Transverse colon (tissue), 4 donors: ENCODE measurements at regions not wholly inside any gene's neighbourhood (a gene's known extent, or its start where the extent isn't known, plus 50 kb on each side); places are given as distances from the start of the nearest gene placed in this dataset.
"Not testable (repeated sequence)": the region's sequence is repeated elsewhere in the genome, so short reads cannot be mapped to it uniquely, and the experiment has no call there.

Experiments used
- POLR2A ChIP-seq: fragments of 450-650 bp; IDR thresholded peaks from one replicate; pipeline ENCODE4 v1.6.1; 2016; ENCODE audit warnings: antibody characterized with exemption, mild to moderate bottlenecking, moderate library complexity
- POLR2AphosphoS5 ChIP-seq, 3 donors: sonication (generic); formaldehyde crosslinking; IDR thresholded peaks; one replicate each; pipeline ENCODE4 v1.6.1; 2016; ENCODE audit warnings: antibody characterized with exemption in 3 of 3
- TF ChIP-seq, protein P1 (sequence below), 5 experiments: fragments of 200-600 bp in 3 of 5; fragments of 450-650 bp in 2 of 5; sonication (generic) in 3 of 5; IDR thresholded peaks; 1 replicate in 2 of 5; 2 replicates in 3 of 5; pipeline ENCODE4 v1.5.1; 2016 to 2017; ENCODE audit warnings: antibody characterized with exemption in 5 of 5, inconsistent platforms in 3 of 5, mild to moderate bottlenecking in 2 of 5, moderate library complexity in 1 of 5

DNA sequence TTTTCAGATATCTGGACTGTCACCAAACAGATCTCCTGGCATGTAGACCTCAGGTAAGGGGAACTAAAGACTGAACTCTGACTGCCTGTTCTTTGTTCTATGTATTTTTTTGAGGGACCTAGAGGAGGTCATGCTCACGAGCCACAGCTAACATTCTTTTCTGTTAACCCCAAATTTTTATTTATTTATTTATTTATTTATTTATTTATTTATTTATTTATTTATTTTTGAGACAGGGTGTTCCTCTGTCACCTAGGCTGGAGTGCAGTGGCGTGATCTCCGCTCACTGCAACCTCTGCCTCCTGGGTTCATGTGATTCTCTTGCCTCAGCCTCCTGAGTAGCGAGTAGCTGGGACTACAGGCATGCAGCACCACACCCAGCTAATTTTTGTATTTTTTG, 562.0 kb downstream of the NLGN4X start:
- TF ChIP-seq, protein P1, sequence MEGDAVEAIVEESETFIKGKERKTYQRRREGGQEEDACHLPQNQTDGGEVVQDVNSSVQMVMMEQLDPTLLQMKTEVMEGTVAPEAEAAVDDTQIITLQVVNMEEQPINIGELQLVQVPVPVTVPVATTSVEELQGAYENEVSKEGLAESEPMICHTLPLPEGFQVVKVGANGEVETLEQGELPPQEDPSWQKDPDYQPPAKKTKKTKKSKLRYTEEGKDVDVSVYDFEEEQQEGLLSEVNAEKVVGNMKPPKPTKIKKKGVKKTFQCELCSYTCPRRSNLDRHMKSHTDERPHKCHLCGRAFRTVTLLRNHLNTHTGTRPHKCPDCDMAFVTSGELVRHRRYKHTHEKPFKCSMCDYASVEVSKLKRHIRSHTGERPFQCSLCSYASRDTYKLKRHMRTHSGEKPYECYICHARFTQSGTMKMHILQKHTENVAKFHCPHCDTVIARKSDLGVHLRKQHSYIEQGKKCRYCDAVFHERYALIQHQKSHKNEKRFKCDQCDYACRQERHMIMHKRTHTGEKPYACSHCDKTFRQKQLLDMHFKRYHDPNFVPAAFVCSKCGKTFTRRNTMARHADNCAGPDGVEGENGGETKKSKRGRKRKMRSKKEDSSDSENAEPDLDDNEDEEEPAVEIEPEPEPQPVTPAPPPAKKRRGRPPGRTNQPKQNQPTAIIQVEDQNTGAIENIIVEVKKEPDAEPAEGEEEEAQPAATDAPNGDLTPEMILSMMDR (IDR thresholded peaks at IDR 0.05): not testable (repeated sequence)
- not testable (repeated sequence) for TF ChIP-seq POLR2AphosphoS5 (IDR thresholded peaks at IDR 0.05); POLR2A
